ENCODE measurements at regions not wholly inside any gene's neighbourhood (a gene's known extent, or its start where the extent isn't known, plus 50 kb on each side); places are given as distances from the start of the nearest gene placed in this dataset.

DNA sequence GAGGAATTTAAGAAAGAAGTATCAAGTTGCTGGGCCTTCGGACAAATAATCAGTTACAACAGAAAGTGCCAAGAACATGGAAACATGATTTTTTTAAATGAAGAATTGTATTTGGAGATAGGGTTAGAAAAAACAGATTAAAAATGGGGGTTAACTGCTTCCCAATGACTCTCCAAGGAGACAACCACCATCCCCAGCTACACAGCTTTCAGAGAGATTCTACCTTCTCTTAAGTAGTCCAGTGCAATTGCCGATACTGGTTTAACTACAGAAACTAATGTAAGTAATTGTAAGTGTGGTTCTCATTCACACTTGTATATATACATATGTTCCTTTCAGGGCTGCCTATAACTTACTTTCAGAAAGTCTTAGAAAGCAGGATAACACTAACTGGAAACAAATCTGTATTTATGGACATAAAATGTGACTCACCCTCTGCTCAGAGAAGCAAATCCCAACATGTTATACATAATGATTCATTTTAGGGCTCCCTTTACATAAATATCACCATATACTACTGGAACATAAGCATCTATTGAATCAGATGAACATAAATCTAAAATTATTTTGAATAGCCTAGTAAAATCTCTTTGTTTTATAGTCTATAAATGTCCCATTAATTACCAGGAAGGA, 248.9 kb upstream of the UGT8 start:
- Mint-ChIP-seq H3K36me3 (ENCODE audit: low read depth) (no peaks in the 10 kb centered on the region), H3K9me3 (peaks cover 4% of the 10 kb centered on the region), H3K27me3 (peaks cover 3% of the 10 kb centered on the region), H3K4me1 (ENCODE audit: low read depth) (no peaks in the 10 kb centered on the region), H3K27ac (no peak overlapping the region), H3K4me3 (no peak overlapping the region)

- peaks cover under 1% of the 10 kb centered on the region for H3K9me3 Mint-ChIP-seq
- H3K4me3 Mint-ChIP-seq: no peak overlapping the region
- H3K27me3 Mint-ChIP-seq: peaks cover 3% of the 10 kb centered on the region
- no peaks in the 10 kb centered on the region for H3K4me1 Mint-ChIP-seq (ENCODE audit: low read depth)
- H3K27ac Mint-ChIP-seq: no peak overlapping the region
- H3K36me3 Mint-ChIP-seq (ENCODE audit: low read depth): no peaks in the 10 kb centered on the region
Observed at GRCh38 chr4:114358901-114359300, 239.7 kb upstream of the UGT8 start.

DNA sequence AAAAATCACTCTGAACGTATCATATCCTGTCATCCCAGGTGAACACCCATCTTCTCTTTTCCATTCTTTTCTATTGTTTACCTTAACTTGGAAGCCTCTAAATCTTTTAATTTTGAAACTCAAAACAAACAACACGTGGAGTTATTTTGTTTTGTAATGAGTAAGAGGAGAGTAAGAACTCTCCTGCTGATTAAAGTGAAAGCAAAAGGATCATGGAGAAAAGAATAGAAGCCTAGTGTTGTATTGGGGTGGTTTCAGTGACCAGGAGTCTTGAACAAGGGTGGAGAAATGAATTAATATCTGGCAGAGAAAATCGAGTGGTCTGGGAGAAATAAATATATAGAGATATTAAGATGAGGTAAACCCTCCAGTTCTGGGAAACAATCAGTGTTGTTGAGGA, 237.4 kb upstream of the UGT8 start:
- H3K9me3 Mint-ChIP-seq: no peaks in the 10 kb centered on the region
- H3K36me3 Mint-ChIP-seq (ENCODE audit: low read depth): no peaks in the 10 kb centered on the region
- H3K4me1 Mint-ChIP-seq (ENCODE audit: low read depth): no peaks in the 10 kb centered on the region
- no peak overlapping the region for H3K4me3 Mint-ChIP-seq
- H3K27ac Mint-ChIP-seq: no peak overlapping the region
- H3K27me3 Mint-ChIP-seq: no peaks in the 10 kb centered on the region

GRCh38 chr4:114364857-114365256, 233.8 kb upstream of the UGT8 start:
- H3K4me3 Mint-ChIP-seq: no peak overlapping the region
- H3K4me1 Mint-ChIP-seq (ENCODE audit: low read depth): no peaks in the 10 kb centered on the region
- H3K27ac Mint-ChIP-seq: no peak overlapping the region
- H3K27me3 Mint-ChIP-seq: no peaks in the 10 kb centered on the region
- H3K36me3 Mint-ChIP-seq (ENCODE audit: low read depth): no peaks in the 10 kb centered on the region
- no peaks in the 10 kb centered on the region for H3K9me3 Mint-ChIP-seq

DNA sequence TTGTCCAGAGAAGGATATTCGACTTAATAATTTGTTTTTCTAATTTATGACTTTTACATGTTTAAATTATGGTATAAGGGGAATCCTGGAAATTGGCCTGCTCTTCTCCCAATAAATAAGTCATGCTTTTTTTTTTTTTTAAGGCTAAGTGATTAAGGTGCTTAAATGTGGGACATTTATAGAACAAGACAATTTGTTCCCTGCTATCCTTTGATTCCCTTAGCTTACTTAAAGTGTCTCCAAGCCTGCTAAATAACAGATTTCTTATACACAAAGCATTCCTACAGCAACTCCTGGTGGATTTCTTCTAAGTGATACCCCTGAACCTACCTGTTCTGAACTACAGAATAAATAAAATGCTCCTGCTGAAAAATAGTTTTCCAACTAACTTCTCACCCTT, 233.0 kb upstream of the UGT8 start:
- Mint-ChIP-seq H3K27ac (no peak overlapping the region), H3K9me3 (no peaks in the 10 kb centered on the region), H3K36me3 (ENCODE audit: low read depth) (no peaks in the 10 kb centered on the region), H3K4me3 (no peak overlapping the region), H3K27me3 (no peaks in the 10 kb centered on the region), H3K4me1 (ENCODE audit: low read depth) (no peaks in the 10 kb centered on the region)

GRCh38 chr4:114366368-114366767, 232.2 kb upstream of the UGT8 start:
- H3K27ac Mint-ChIP-seq: no peak overlapping the region
- no peaks in the 10 kb centered on the region for H3K4me1 Mint-ChIP-seq (ENCODE audit: low read depth)
- no peak overlapping the region for H3K4me3 Mint-ChIP-seq
- H3K36me3 Mint-ChIP-seq (ENCODE audit: low read depth): no peaks in the 10 kb centered on the region
- no peaks in the 10 kb centered on the region for H3K27me3 Mint-ChIP-seq
- no peaks in the 10 kb centered on the region for H3K9me3 Mint-ChIP-seq

DNA sequence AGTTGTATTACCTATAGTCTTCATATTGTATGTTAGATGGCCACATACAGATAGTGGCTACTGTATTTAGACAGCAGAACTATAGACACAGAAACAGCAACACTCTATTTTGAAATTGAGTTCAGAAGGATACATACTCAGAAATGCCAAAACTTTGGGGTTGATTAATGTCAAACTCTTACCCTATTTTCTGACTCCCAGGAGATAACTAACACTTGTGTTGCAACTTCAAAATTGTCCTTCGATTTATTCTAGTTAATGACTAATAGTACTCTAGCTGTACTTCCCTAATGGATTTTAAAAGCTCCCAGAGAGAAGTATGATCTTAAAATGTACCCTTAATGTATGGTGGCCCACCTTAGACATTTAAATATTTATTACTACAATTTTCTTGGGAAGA, 229.9 kb upstream of the UGT8 start:
- Mint-ChIP-seq H3K27me3 (peaks cover 7% of the 10 kb centered on the region), H3K36me3 (ENCODE audit: low read depth) (no peaks in the 10 kb centered on the region), H3K4me1 (ENCODE audit: low read depth) (no peaks in the 10 kb centered on the region), H3K4me3 (no peak overlapping the region), H3K9me3 (no peaks in the 10 kb centered on the region), H3K27ac (no peak overlapping the region)

DNA sequence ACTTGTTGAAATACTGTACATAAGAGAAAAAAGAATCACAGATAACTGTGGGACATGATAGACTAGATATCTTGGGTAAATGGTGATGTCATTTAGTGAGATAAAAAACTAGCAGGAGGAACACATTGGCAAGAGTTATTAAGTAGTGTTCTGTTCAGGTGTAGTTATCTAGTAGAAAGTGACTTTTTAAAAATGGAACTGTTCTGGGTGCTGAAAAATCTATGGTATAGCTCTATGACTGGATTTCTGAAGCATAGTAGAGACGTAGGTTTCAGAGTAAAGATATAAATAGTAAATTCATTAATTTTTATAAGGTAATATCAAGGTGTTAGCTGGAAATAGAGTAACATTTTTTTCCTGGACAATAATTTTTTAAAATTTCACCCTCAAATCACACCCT, 225.1 kb upstream of the UGT8 start:
- Mint-ChIP-seq H3K36me3 (ENCODE audit: low read depth) (no peaks in the 10 kb centered on the region), H3K27me3 (peaks cover 20% of the 10 kb centered on the region), H3K4me1 (ENCODE audit: low read depth) (no peaks in the 10 kb centered on the region), H3K9me3 (no peaks in the 10 kb centered on the region), H3K4me3 (no peak overlapping the region), H3K27ac (no peak overlapping the region)

DNA sequence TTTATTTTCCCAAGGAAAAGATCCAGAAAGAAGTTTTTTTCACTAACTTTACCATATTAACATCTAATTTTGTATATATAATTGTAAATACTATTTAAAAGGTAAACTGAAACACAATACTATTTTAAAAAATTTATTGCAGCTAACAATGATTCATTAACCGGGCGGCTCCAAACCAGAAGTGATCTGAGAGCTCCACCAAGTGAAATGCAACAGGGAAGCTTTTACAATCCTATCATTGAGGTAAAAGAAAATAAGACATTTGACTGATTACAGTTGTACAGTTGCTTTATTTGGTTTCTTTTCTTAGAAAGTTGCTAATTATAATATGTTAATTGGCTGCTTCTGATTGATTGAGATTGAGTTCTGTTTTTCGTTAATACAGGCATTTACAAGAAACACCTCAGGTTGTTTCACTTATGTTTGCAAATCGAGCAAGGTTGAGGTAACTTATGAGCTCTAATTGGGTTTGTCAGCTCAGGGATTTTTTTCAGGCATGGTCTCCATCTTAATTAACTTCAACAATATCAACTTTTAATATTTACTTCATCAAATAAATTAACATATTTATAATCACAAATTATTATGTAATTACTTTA, 220.2 kb upstream of the UGT8 start:
- Mint-ChIP-seq H3K4me1 (ENCODE audit: low read depth) (no peaks in the 10 kb centered on the region), H3K36me3 (ENCODE audit: low read depth) (no peaks in the 10 kb centered on the region), H3K4me3 (no peak overlapping the region)

DNA sequence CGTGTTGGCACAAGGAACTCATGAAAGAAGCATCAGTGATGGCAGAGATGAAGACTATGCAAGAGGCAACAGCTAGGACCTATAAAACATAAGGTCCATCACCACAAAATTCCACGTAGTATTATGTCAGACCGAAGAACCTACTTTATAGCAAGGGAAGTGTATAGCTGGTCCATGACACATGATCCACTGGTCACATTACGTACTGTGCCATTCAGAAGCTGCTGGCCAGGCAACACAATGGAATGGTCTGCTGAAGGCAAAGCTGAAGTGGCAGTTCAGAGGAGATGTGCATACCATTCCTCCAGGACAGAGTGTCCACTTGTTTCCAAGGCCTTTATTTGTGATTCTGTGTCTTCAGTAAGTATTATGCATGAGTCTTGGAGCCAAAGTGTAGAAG, 215.5 kb upstream of the UGT8 start:
- Mint-ChIP-seq H3K9me3 (no peaks in the 10 kb centered on the region), H3K27me3 (no peaks in the 10 kb centered on the region), H3K4me1 (ENCODE audit: low read depth) (no peaks in the 10 kb centered on the region), H3K4me3 (no peak overlapping the region), H3K27ac (no peak overlapping the region), H3K36me3 (ENCODE audit: low read depth) (no peaks in the 10 kb centered on the region)

More for the DNA sequence above, 220.2 kb upstream of the UGT8 start:
- H3K9me3 Mint-ChIP-seq: no peaks in the 10 kb centered on the region
- peaks cover 13% of the 10 kb centered on the region for H3K27me3 Mint-ChIP-seq
- no peak overlapping the region for H3K27ac Mint-ChIP-seq

DNA sequence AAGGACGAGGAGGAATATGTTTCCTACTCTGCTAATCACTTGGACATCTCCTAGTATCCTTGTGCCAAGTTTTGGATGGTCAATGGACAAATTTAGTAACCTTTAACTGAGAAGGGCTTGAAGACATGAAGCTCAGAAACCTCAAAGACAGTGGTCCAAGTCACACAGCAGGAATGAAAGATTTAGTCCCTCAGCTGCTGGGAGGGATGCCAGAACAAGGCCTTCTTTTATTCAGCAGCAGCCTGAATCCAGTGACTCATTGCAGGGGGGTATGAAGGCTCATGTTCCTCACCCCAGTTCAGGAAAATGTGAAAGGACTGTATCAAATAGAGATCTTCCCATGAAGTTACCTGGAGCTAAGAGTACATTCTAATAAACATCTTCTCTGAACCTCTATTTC, 214.9 kb upstream of the UGT8 start:
- Mint-ChIP-seq H3K4me3 (no peak overlapping the region), H3K27ac (no peak overlapping the region), H3K4me1 (ENCODE audit: low read depth) (no peaks in the 10 kb centered on the region), H3K36me3 (ENCODE audit: low read depth) (no peaks in the 10 kb centered on the region), H3K9me3 (no peaks in the 10 kb centered on the region), H3K27me3 (no peaks in the 10 kb centered on the region)

- Mint-ChIP-seq H3K4me1 (ENCODE audit: low read depth) (no peaks in the 10 kb centered on the region), H3K4me3 (no peak overlapping the region), H3K36me3 (ENCODE audit: low read depth) (no peaks in the 10 kb centered on the region), H3K27me3 (peaks cover 4% of the 10 kb centered on the region), H3K27ac (no peak overlapping the region), H3K9me3 (no peaks in the 10 kb centered on the region)
Observed at GRCh38 chr4:114384629-114385028, 214.0 kb upstream of the UGT8 start.

GRCh38 chr4:114385195-114385985, 213.2 kb upstream of the UGT8 start:
- Mint-ChIP-seq H3K9me3 (no peaks in the 10 kb centered on the region), H3K27ac (no peak overlapping the region), H3K36me3 (ENCODE audit: low read depth) (no peaks in the 10 kb centered on the region), H3K4me3 (no peak overlapping the region), H3K27me3 (peaks cover 4% of the 10 kb centered on the region), H3K4me1 (ENCODE audit: low read depth) (no peaks in the 10 kb centered on the region)

GRCh38 chr4:114386637-114387233, 211.9 kb upstream of the UGT8 start:
- no peaks in the 10 kb centered on the region for H3K9me3 Mint-ChIP-seq
- no peak overlapping the region for H3K4me3 Mint-ChIP-seq
- H3K36me3 Mint-ChIP-seq (ENCODE audit: low read depth): no peaks in the 10 kb centered on the region
- no peaks in the 10 kb centered on the region for H3K4me1 Mint-ChIP-seq (ENCODE audit: low read depth)
- H3K27me3 Mint-ChIP-seq: peaks cover 6% of the 10 kb centered on the region
- no peak overlapping the region for H3K27ac Mint-ChIP-seq

DNA sequence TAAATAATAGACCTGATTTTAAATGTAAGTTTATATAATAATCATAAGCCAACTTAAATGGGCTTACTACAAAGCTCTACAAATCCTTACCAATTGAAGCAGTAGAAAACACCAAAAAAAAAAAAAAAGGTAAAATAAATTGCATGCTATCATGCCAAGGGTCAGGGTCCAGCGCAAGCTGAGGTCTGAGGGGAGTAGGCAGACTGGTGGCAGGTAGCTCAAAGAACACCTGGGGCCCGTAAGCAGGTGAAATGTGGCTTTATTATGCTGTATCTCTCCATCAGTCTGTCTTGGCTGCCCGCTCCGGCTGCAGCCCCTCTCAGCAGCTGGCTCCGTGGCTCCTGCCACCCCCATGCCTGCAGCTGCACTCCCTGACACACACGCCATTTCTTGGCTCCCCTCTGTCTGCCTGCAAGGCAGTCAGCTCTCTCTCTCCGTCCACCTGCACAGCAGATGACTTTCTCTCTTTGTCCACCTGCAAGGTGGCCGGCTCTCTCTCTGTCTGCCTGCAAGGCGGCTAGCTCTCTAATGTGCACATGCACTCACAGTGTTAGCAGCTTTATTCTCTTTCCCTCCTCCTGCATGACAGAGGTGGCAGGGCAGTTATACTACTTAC, 209.4 kb upstream of the UGT8 start:
- peaks cover 9% of the 10 kb centered on the region for H3K27me3 Mint-ChIP-seq
- H3K4me3 Mint-ChIP-seq: no peak overlapping the region
- H3K27ac Mint-ChIP-seq: no peak overlapping the region
- no peaks in the 10 kb centered on the region for H3K36me3 Mint-ChIP-seq (ENCODE audit: low read depth)
- no peaks in the 10 kb centered on the region for H3K9me3 Mint-ChIP-seq
- no peaks in the 10 kb centered on the region for H3K4me1 Mint-ChIP-seq (ENCODE audit: low read depth)
